Suprapubic skin (tissue), 4 donors: ENCODE measurements at regions not wholly inside any gene's neighbourhood (a gene's known extent, or its start where the extent isn't known, plus 50 kb on each side); places are given as distances from the start of the nearest gene placed in this dataset.

Experiments used
- DNase-seq, 2 donors: peaks; one replicate each; pipeline ENCODE4 v3.0.0-alpha.2; 2019; ENCODE audit warnings: low spot score in 2 of 2
- H3K27ac ChIP-seq: fragments of 200-600 bp; sonication (generic); one replicate; pipeline ENCODE4 v1.5.1; 2019
- H3K27me3 ChIP-seq: fragments of 200-600 bp; sonication (generic); one replicate; pipeline ENCODE4 v1.5.1; 2019
- H3K36me3 ChIP-seq: fragments of 200-600 bp; sonication (generic); one replicate; pipeline ENCODE4 v1.5.1; 2019
- H3K4me1 ChIP-seq: fragments of 200-600 bp; sonication (generic); one replicate; pipeline ENCODE4 v1.5.1; 2019
- H3K4me3 ChIP-seq: fragments of 200-600 bp; sonication (generic); one replicate; pipeline ENCODE4 v1.5.1; 2019; ENCODE audit warnings: mild to moderate bottlenecking
- H3K9me3 ChIP-seq: fragments of 200-600 bp; sonication (generic); one replicate; pipeline ENCODE4 v1.5.1; 2019
- EP300 ChIP-seq: sonication (generic); formaldehyde crosslinking; IDR thresholded peaks from one replicate; pipeline ENCODE4 v1.6.1; 2017; ENCODE audit warnings: antibody characterized with exemption
- POLR2A ChIP-seq, 2 donors: fragments of 450-650 bp; IDR thresholded peaks; one replicate each; pipeline ENCODE4 v1.6.1; 2017; ENCODE audit warnings: antibody characterized with exemption in 2 of 2, mild to moderate bottlenecking in 2 of 2, moderate library complexity in 2 of 2
- POLR2AphosphoS5 ChIP-seq, 3 donors: sonication (generic); formaldehyde crosslinking; IDR thresholded peaks; one replicate each; pipeline ENCODE4 v1.6.1; 2017; ENCODE audit warnings: antibody characterized with exemption in 3 of 3
- WGBS: methylation state at CpG from one replicate; pipeline ENCODE4 v1.1.5; 2018; 5-methylcytosine and 5-hydroxymethylcytosine counted together
- TF ChIP-seq, protein P1 (sequence below), 2 donors: fragments of 200-600 bp in 1 of 2; fragments of 450-650 bp in 1 of 2; sonication (generic) in 1 of 2; IDR thresholded peaks; one replicate each; pipeline ENCODE4 v1.5.1; 2016 to 2019; ENCODE audit warnings: antibody characterized with exemption in 2 of 2, mild to moderate bottlenecking in 1 of 2, moderate library complexity in 1 of 2

DNA sequence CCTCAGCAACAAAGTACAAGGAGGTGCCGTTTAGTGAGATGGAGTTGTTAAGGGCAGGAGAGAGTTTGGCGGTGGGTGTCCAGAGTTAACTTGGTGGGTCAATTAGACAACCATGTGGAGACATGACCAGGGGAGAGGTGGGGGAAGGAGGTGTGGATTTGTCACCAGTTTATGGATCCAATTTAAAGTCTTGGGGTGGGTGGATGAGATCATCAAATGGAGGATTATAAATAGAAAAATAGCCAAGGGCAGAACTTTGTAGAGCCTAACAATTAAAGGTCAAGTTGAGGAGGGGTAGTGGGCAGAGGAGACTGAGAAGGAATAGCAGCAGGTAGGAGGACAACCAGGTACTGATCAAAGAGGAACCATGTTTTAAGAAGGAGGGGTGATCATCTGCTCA is 108.7 kb upstream of the IL12B start:
- 89% methylated on average over 2 of the region's 2 CpGs for WGBS
- Histone ChIP-seq H3K36me3 (no peaks in the 10 kb centered on the region), H3K4me1 (no peaks in the 10 kb centered on the region), H3K27me3 (no peaks in the 10 kb centered on the region), H3K4me3 (no peak overlapping the region), H3K9me3 (no peaks in the 10 kb centered on the region), H3K27ac (no peak overlapping the region)
- TF ChIP-seq POLR2A (IDR thresholded peaks at IDR 0.05) (no peak), POLR2AphosphoS5 (IDR thresholded peaks at IDR 0.05) (no peak), EP300 (no peak)
- TF ChIP-seq, protein P1, sequence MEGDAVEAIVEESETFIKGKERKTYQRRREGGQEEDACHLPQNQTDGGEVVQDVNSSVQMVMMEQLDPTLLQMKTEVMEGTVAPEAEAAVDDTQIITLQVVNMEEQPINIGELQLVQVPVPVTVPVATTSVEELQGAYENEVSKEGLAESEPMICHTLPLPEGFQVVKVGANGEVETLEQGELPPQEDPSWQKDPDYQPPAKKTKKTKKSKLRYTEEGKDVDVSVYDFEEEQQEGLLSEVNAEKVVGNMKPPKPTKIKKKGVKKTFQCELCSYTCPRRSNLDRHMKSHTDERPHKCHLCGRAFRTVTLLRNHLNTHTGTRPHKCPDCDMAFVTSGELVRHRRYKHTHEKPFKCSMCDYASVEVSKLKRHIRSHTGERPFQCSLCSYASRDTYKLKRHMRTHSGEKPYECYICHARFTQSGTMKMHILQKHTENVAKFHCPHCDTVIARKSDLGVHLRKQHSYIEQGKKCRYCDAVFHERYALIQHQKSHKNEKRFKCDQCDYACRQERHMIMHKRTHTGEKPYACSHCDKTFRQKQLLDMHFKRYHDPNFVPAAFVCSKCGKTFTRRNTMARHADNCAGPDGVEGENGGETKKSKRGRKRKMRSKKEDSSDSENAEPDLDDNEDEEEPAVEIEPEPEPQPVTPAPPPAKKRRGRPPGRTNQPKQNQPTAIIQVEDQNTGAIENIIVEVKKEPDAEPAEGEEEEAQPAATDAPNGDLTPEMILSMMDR (IDR thresholded peaks at IDR 0.05): no peak
- DNase-seq: no peak

- H3K4me1 ChIP-seq: no peaks in the 10 kb centered on the region
- H3K36me3 ChIP-seq: no peaks in the 10 kb centered on the region
- H3K27me3 ChIP-seq: no peaks in the 10 kb centered on the region
- H3K4me3 ChIP-seq: no peak overlapping the region
- TF ChIP-seq POLR2AphosphoS5 (IDR thresholded peaks at IDR 0.05) (no peak), POLR2A (IDR thresholded peaks at IDR 0.05) (no peak), EP300 (no peak)
- TF ChIP-seq, protein P1 (IDR thresholded peaks at IDR 0.05): no peak
- DNase-seq: no peak
- no peaks in the 10 kb centered on the region for H3K9me3 ChIP-seq
- WGBS: 71% methylated on average over 7 of the region's 7 CpGs
- no peak overlapping the region for H3K27ac ChIP-seq
Measured at GRCh38 chr5:159440235-159440634, 109.9 kb upstream of the IL12B start.

- WGBS: 83% methylated on average over 4 of the region's 4 CpGs
- no peaks in the 10 kb centered on the region for H3K27me3 ChIP-seq
Measured at GRCh38 chr5:159440968-159441367, 110.7 kb upstream of the IL12B start.

DNA sequence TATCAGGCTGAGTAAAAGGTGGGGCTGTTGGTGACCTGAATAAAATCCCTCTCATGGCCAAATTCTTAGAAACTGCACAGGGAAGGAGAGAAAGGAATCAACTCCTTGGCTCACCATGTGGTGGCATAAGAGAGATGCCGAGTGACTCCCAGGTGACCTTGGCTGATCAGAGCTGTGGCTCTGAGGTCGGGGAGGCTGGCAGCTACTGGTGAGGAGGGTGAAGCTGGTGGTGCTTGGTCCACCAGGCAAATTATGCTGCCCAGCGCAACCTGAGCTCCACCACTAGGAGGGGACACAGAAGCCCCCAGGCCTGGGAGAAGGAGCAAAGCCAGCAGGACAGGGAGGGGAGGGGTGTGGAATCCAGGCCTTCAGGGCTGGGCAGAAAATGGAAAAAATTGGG is 111.2 kb upstream of the IL12B start:
- Histone ChIP-seq H3K9me3 (no peaks in the 10 kb centered on the region), H3K4me1 (no peaks in the 10 kb centered on the region), H3K27me3 (no peaks in the 10 kb centered on the region), H3K27ac (no peak overlapping the region), H3K4me3 (no peak overlapping the region), H3K36me3 (no peaks in the 10 kb centered on the region)
- TF ChIP-seq POLR2A (IDR thresholded peaks at IDR 0.05) (no peak), EP300 (no peak), POLR2AphosphoS5 (IDR thresholded peaks at IDR 0.05) (no peak)
- TF ChIP-seq, protein P1 (IDR thresholded peaks at IDR 0.05): no peak
- WGBS: 57% methylated on average over 3 of the region's 3 CpGs
- no peak for DNase-seq

More at GRCh38 chr5:159440968-159441367, 110.7 kb upstream of the IL12B start:
- Histone ChIP-seq H3K27ac (no peak overlapping the region), H3K4me3 (no peak overlapping the region), H3K4me1 (no peaks in the 10 kb centered on the region), H3K9me3 (no peaks in the 10 kb centered on the region), H3K36me3 (no peaks in the 10 kb centered on the region)
- no peak for DNase-seq
- TF ChIP-seq POLR2A (IDR thresholded peaks at IDR 0.05) (no peak), EP300 (no peak), POLR2AphosphoS5 (IDR thresholded peaks at IDR 0.05) (no peak)
- TF ChIP-seq, protein P1 (IDR thresholded peaks at IDR 0.05): no peak

- no peak for TF ChIP-seq POLR2AphosphoS5 (IDR thresholded peaks at IDR 0.05)
- no peak for TF ChIP-seq EP300
- TF ChIP-seq, protein P1 (IDR thresholded peaks at IDR 0.05): no peak
- TF ChIP-seq POLR2A (IDR thresholded peaks at IDR 0.05): no peak
- H3K4me3 ChIP-seq: no peak overlapping the region
- H3K36me3 ChIP-seq: no peaks in the 10 kb centered on the region
- H3K27me3 ChIP-seq: no peaks in the 10 kb centered on the region
- no peaks in the 10 kb centered on the region for H3K9me3 ChIP-seq
- no peaks in the 10 kb centered on the region for H3K4me1 ChIP-seq
- WGBS: 67% methylated on average over 12 of the region's 12 CpGs
- no peak for DNase-seq
- H3K27ac ChIP-seq: no peak overlapping the region
Measured at GRCh38 chr5:159442206-159442850, 112.0 kb upstream of the IL12B start.
